GM18868 (cell line): ENCODE measurements at regions not wholly inside any gene's neighbourhood (a gene's known extent, or its start where the extent isn't known, plus 50 kb on each side); places are given as distances from the start of the nearest gene placed in this dataset.

Experiments used
- ATAC-seq: cut with Tn5 transposase; IDR thresholded peaks from one replicate; pipeline ENCODE4 v1.9.1; 2021; ENCODE audit warnings: mild to moderate bottlenecking, moderate library complexity; ENCODE audit not compliant: unreplicated experiment

- peak; percentile 85 for ATAC-seq
Observed at GRCh38 chr10:52644373-52645186, 128.0 kb downstream of the MBL2 start.

- ATAC-seq: no peak
Observed at GRCh38 chr10:52645187-52645758, 127.3 kb downstream of the MBL2 start.

- ATAC-seq: no peak
Observed at GRCh38 chr10:52649511-52649910, 123.1 kb downstream of the MBL2 start.

- ATAC-seq: no peak
Observed at GRCh38 chr10:52650873-52651272, 121.7 kb downstream of the MBL2 start.

- ATAC-seq: no peak
Observed at GRCh38 chr10:52651293-52651692, 121.3 kb downstream of the MBL2 start.

GRCh38 chr10:52652431-52653262, 119.9 kb downstream of the MBL2 start:
- no peak for ATAC-seq

- no peak for ATAC-seq
Observed at GRCh38 chr10:52653263-52653909, 119.2 kb downstream of the MBL2 start.

- no peak for ATAC-seq
Observed at GRCh38 chr10:52654201-52654600, 118.4 kb downstream of the MBL2 start.

- no peak for ATAC-seq
Observed at GRCh38 chr10:52658112-52658511, 114.5 kb downstream of the MBL2 start.

- ATAC-seq: no peak
Observed at GRCh38 chr10:52659085-52659484, 113.5 kb downstream of the MBL2 start.

- no peak for ATAC-seq
Observed at GRCh38 chr10:52662256-52662655, 110.3 kb downstream of the MBL2 start.

- ATAC-seq: no peak
Observed at GRCh38 chr10:52663161-52663560, 109.4 kb downstream of the MBL2 start.

- no peak for ATAC-seq
Observed at GRCh38 chr10:52664629-52665028, 108.0 kb downstream of the MBL2 start.

GRCh38 chr10:52665821-52666220, 106.8 kb downstream of the MBL2 start:
- no peak for ATAC-seq

GRCh38 chr10:52666931-52667330, 105.7 kb downstream of the MBL2 start:
- ATAC-seq: no peak

GRCh38 chr10:52668024-52668423, 104.6 kb downstream of the MBL2 start:
- ATAC-seq: no peak

- ATAC-seq: no peak
Observed at GRCh38 chr10:52672880-52673279, 99.7 kb downstream of the MBL2 start.

- ATAC-seq: no peak
Observed at GRCh38 chr10:52673468-52673867, 99.1 kb downstream of the MBL2 start.

GRCh38 chr10:52674474-52674873, 98.1 kb downstream of the MBL2 start:
- no peak for ATAC-seq

- no peak for ATAC-seq
Observed at GRCh38 chr10:52677086-52677485, 95.5 kb downstream of the MBL2 start.

GRCh38 chr10:52678611-52679010, 94.0 kb downstream of the MBL2 start:
- ATAC-seq: no peak
